ENCODE measurements at regions not wholly inside any gene's neighbourhood (a gene's known extent, or its start where the extent isn't known, plus 50 kb on each side); places are given as distances from the start of the nearest gene placed in this dataset.

GRCh38 chr13:21233086-21233485, 56.6 kb downstream of the MRPL57 start:
- H3K4me3 ChIP-seq (ENCODE audit: control insufficient read depth, low read depth, low read length): no peak overlapping the region
- DNase-seq (ENCODE audit: low read depth): no peak
- no peak for TF ChIP-seq CTCF (conservative IDR thresholded peaks at IDR 0.05; ENCODE audit: control insufficient read depth, insufficient read depth, low read depth, low read length)

- DNase-seq (ENCODE audit: low read depth): no peak
- H3K4me3 ChIP-seq (ENCODE audit: control insufficient read depth, low read depth, low read length): no peak overlapping the region
- no peak for TF ChIP-seq CTCF (conservative IDR thresholded peaks at IDR 0.05; ENCODE audit: control insufficient read depth, insufficient read depth, low read depth, low read length)
Measured at GRCh38 chr13:21234526-21234925, 58.1 kb downstream of the MRPL57 start.

GRCh38 chr13:21235174-21235573, 58.7 kb downstream of the MRPL57 start:
- DNase-seq (ENCODE audit: low read depth): no peak
- no peak overlapping the region for H3K4me3 ChIP-seq (ENCODE audit: control insufficient read depth, low read depth, low read length)
- TF ChIP-seq CTCF (conservative IDR thresholded peaks at IDR 0.05; ENCODE audit: control insufficient read depth, insufficient read depth, low read depth, low read length): no peak

GRCh38 chr13:21237081-21237480, 60.6 kb downstream of the MRPL57 start:
- no peak for DNase-seq (ENCODE audit: low read depth)
- no peak overlapping the region for H3K4me3 ChIP-seq (ENCODE audit: control insufficient read depth, low read depth, low read length)
- no peak for TF ChIP-seq CTCF (conservative IDR thresholded peaks at IDR 0.05; ENCODE audit: control insufficient read depth, insufficient read depth, low read depth, low read length)

- H3K4me3 ChIP-seq (ENCODE audit: control insufficient read depth, low read depth, low read length): no peak overlapping the region
- no peak for TF ChIP-seq CTCF (conservative IDR thresholded peaks at IDR 0.05; ENCODE audit: control insufficient read depth, insufficient read depth, low read depth, low read length)
Measured at GRCh38 chr13:21238267-21238666, 61.8 kb downstream of the MRPL57 start.

GRCh38 chr13:21240586-21240985, 64.1 kb downstream of the MRPL57 start:
- no peak for TF ChIP-seq CTCF (conservative IDR thresholded peaks at IDR 0.05; ENCODE audit: control insufficient read depth, insufficient read depth, low read depth, low read length)
- peak overlapping the region; percentile 15 for H3K4me3 ChIP-seq (ENCODE audit: control insufficient read depth, low read depth, low read length)
- peak; percentile 82 for DNase-seq (ENCODE audit: low read depth)

More at GRCh38 chr13:21238267-21238666, 61.8 kb downstream of the MRPL57 start:
- DNase-seq (ENCODE audit: low read depth): no peak

GRCh38 chr13:21242236-21242635, 65.8 kb downstream of the MRPL57 start:
- H3K4me3 ChIP-seq (ENCODE audit: control insufficient read depth, low read depth, low read length): no peak overlapping the region
- no peak for TF ChIP-seq CTCF (conservative IDR thresholded peaks at IDR 0.05; ENCODE audit: control insufficient read depth, insufficient read depth, low read depth, low read length)
- DNase-seq (ENCODE audit: low read depth): no peak

All from fibroblast of mammary gland (primary cell).